Lower leg skin (tissue), 3 donors: ENCODE measurements at regions not wholly inside any gene's neighbourhood (a gene's known extent, or its start where the extent isn't known, plus 50 kb on each side); places are given as distances from the start of the nearest gene placed in this dataset.

Source experiments
- CTCF ChIP-seq, 3 donors: fragments of 450-650 bp; IDR thresholded peaks; one replicate each; pipeline ENCODE4 v1.5.1; 2016; ENCODE audit warnings: antibody characterized with exemption in 3 of 3, mild to moderate bottlenecking in 3 of 3, moderate library complexity in 2 of 3
- POLR2A ChIP-seq, 2 donors: fragments of 450-650 bp; IDR thresholded peaks; one replicate each; pipeline ENCODE4 v1.6.1; 2016 to 2017; ENCODE audit warnings: antibody characterized with exemption in 2 of 2, mild to moderate bottlenecking in 1 of 2, moderate library complexity in 1 of 2

- TF ChIP-seq CTCF (IDR thresholded peaks at IDR 0.05) (no peak), POLR2A (IDR thresholded peaks at IDR 0.05) (no peak)
Observed at GRCh38 chr6:121848523-121849255, 413.2 kb downstream of the GJA1 start.
